ENCODE measurements at regions not wholly inside any gene's neighbourhood (a gene's known extent, or its start where the extent isn't known, plus 50 kb on each side); places are given as distances from the start of the nearest gene placed in this dataset.

DNA sequence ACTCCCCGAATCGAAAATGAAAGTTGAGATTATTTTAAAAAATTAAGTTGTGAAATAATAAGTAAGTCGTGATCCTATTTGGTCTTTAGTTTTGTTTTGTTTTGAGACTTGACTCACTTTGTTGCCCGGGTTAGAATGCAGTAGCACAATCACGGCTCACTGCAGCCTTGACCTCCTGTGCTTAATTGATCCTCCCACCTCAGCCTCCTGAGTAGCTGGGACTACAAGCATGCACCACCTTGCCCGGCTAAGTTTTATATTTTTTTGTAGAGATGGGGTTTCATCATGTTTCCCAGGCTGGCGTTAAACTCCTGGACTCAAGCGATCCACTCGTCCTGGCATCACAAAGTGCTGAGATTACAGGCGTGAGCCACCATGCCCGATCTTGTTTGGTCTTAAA, 326.2 kb downstream of the MYCN start:
- no peak for DNase-seq

GRCh38 chr2:16264931-16265540, 324.7 kb downstream of the MYCN start:
- no peak for DNase-seq

DNA sequence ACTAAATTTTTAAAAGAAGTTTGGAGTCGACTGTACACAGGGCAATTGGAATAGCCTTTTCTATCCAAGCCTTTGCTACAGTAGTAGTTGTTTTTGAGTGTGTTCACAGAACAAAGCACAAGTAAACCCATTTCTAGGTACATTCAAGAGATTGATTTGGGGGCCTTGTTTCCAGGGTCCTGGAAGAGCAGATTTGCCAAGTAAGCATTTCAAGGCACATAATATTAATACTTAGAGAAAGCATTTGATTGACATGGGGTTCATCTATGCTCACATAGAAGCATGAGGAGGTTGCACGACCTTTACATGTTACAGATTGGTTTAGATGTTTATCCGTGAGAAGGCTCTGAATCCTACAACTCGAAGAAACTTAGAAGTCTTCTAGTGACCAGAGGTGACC, 324.1 kb downstream of the MYCN start:
- DNase-seq: no peak

- no peak for DNase-seq
These were observed 323.0 kb downstream of the MYCN start for GRCh38 chr2:16263241-16263890.

- no peak for DNase-seq
These were observed 322.3 kb downstream of the MYCN start for GRCh38 chr2:16262526-16263178.

DNA sequence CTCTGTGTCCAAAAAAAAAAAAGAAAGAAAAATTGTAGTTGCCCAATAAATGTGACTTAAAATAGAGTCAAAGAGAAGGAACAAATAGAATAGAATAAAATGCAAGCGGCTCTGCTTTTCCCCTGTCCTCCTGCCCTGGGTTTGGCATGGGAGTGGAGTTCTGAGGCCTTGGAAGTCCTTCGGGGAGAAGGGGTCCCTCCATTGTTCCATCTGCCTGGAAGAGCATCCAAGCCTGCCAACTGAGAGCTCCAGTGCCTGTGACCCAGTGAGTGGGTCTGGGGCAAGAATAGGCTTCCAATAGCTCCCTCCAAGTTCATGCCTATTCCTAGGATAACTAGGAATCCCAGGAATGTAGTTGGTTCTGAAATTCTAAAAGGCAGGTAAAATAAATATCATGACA, 321.4 kb downstream of the MYCN start:
- DNase-seq: no peak

GRCh38 chr2:16261071-16261470, 320.7 kb downstream of the MYCN start:
- DNase-seq: no peak

GRCh38 chr2:16260041-16260830, 319.9 kb downstream of the MYCN start:
- DNase-seq: no peak

GRCh38 chr2:16259010-16259409, 318.7 kb downstream of the MYCN start:
- DNase-seq: no peak

GRCh38 chr2:16258350-16258749, 318.0 kb downstream of the MYCN start:
- no peak for DNase-seq

DNA sequence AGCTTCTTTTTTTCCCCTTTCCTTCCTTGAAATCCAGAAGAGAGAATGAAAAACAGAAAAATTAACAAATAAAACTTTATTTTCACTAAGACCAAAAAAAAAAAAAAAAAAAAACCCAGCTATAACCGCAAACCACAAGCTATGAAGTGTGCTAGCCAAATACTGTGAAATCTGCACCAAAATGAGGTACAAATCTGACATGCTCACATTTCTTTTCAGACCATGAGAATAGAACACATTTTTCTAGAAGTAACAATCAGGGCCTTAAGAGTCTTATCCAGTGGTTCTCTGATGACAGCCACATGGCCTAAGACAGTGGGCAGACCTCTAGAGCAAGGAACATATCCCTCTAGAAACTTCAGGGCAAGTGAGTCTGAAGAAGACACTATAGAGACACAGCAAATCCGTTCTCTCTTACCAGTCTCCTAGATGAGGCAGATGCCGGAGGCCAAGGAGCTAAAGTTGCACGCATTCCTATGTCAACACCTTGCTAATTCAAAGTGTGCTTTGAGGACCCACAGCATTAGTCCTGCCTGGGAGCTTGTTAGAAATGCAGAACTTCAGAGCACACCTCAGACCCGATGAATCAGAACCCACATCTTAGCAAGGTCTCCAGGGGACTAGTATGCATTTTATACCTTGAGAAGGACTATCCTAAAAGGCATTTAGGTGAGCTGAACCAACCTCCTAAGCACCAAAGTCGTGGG, 317.1 kb downstream of the MYCN start:
- DNase-seq: no peak

GRCh38 chr2:16256601-16257321, 316.4 kb downstream of the MYCN start:
- no peak for DNase-seq

DNA sequence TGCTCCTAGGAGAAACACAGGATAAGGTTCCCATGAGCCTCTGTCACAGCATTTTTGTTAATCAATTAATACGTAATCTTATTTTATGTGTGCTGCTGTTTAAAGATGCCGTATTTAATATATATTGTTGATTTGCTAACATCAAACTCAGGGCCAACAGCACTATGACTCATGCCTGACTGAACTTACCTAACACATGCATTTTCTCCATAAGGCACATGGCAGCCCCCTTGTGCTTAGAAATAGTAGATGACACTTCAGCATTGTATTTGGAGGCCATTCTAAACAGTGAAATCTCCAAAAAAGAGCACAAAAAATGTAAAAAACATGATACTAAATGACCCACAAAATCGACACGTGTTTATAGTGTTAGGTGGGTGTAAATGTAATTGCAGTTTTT, 314.8 kb downstream of the MYCN start:
- no peak for DNase-seq

DNA sequence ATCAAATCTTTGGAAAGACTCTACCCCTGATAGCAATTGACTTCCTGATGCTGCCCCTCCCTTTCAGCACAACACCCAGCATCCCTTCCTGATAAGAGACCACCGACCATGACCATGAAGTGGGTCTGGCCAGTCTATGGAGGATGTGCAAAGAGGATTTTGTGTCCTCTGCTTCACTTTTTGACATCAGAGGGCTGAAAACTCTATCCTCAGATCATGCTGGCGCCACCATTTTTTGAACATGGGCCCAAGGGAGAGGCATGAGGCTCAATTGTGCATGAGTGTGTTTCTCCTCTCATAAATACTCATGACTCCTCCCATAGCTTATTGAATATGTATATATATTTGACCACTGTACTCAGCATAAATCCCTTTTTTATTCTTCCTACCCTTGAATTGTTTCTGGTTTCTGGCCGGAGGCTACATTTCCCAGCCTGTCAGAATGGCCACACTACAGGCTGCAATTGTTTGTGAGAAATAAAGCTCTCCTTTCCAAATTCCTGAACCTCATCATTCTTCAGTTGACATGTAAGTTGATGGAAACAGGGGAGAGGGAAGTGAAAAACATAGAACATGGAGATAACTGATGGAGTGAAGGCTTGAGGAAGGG, 314.1 kb downstream of the MYCN start:
- no peak for DNase-seq

GRCh38 chr2:16253291-16253690, 312.9 kb downstream of the MYCN start:
- no peak for DNase-seq

DNA sequence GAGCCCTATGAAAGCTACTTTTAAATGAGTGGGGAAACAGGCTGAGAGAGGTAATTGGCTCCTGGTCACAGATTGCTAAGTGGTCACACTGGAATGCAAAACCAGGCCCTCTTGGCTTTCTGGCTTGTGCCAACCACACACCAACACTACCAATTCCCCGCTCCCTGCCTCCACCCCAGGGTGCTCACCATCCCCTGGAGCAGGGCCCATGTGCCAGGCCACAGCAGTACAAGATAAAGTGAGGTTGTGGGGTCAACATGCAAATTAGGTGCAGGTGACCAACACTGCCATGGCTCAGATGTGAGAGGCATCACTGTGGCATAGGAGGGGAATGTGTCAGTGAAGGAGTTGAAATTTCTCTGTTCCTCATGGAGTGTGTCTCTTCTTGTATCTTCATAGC, 312.5 kb downstream of the MYCN start:
- DNase-seq: no peak

GRCh38 chr2:16252251-16252650, 311.9 kb downstream of the MYCN start:
- no peak for DNase-seq

DNA sequence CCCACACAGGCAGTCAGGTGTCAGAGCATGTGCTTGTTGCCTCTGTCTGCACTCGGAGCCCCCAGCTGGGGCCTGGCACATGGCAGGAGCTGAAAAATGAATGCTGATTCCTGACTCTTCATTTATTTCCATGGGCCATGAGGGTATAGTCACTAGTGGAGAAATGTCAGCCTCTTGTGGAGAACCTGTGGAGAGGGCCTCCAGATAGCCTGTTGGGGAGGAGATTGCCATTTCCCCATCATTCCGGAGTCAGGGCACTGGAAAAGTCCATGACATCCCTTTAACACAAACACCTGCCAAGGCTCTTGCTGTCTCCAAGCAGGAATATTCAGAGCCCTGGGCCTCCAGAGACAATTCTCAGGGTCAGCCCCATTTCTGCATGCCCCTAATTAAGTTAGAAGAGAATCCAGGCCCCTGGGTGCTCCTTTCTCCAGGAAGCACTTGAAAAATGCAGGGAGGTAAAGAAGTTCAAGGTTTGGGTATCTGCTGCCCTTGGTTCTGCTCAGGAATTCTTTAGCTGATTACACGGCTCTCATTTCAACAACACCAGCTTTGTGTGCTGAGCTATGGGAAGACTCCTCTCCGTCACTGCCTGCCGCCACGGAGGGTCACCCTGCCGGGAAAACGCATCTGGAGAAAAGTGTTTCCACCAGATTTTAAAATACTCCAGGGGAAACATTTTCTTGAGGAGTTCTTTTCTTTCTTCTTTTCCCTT, 311.3 kb downstream of the MYCN start:
- no peak for DNase-seq

- no peak for DNase-seq
These were observed 310.5 kb downstream of the MYCN start for GRCh38 chr2:16250886-16251285.

DNA sequence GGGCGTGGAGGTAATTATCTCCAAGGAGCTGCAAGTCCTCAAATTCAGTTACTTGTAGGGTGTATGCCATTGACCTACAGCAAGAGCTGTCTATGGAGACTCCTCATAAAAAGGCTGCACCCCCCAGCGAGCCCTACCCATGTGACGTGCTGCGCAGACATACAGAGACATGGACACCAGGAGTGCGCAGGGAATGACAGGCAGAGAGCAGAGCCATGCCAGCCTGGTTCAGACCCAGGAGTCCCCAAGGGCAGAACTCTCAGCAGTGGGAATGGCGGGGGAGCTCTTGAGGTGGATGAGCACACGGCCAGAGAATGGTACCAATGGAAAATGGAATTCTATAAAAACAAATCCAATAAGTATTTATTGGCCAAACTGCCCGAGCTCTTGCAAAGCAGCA, 310.1 kb downstream of the MYCN start:
- DNase-seq: no peak

GRCh38 chr2:16250056-16250425, 309.7 kb downstream of the MYCN start:
- no peak for DNase-seq

Data from GOT3 (cell line).